ENCODE measurements at regions not wholly inside any gene's neighbourhood (a gene's known extent, or its start where the extent isn't known, plus 50 kb on each side); places are given as distances from the start of the nearest gene placed in this dataset.

- TF ChIP-seq POLR2A (IDR thresholded peaks at IDR 0.05) = no peak
- TF ChIP-seq, protein P1, sequence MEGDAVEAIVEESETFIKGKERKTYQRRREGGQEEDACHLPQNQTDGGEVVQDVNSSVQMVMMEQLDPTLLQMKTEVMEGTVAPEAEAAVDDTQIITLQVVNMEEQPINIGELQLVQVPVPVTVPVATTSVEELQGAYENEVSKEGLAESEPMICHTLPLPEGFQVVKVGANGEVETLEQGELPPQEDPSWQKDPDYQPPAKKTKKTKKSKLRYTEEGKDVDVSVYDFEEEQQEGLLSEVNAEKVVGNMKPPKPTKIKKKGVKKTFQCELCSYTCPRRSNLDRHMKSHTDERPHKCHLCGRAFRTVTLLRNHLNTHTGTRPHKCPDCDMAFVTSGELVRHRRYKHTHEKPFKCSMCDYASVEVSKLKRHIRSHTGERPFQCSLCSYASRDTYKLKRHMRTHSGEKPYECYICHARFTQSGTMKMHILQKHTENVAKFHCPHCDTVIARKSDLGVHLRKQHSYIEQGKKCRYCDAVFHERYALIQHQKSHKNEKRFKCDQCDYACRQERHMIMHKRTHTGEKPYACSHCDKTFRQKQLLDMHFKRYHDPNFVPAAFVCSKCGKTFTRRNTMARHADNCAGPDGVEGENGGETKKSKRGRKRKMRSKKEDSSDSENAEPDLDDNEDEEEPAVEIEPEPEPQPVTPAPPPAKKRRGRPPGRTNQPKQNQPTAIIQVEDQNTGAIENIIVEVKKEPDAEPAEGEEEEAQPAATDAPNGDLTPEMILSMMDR (IDR thresholded peaks at IDR 0.05) = no peak
These were observed 443.2 kb downstream of the RPS24 start for GRCh38 chr10:78476844-78477243.

Measured in thyroid gland (tissue), 4 donors.